HCT116 (cell line): ENCODE measurements at regions not wholly inside any gene's neighbourhood (a gene's known extent, or its start where the extent isn't known, plus 50 kb on each side); places are given as distances from the start of the nearest gene placed in this dataset.

ENCODE experiments used
- ATAC-seq: fragments of 200-7000 bp; cut with Tn5 transposase; 2 replicates; pipeline ENCODE4 v1.9.1; 2020; ENCODE audit warnings: mild to moderate bottlenecking, moderate library complexity
- BruUV-seq: library from RNA; stranded (reverse); fragments of 400-500 nt; replicated peaks from 2 replicates; lab custom pipeline; 2021; lab: Mats Ljungman, UMichigan
- CTCF ChIA-PET: fragments of 300-600 bp; sonication (Branson Sonifier 250); formaldehyde crosslinking; loops from one replicate; lab custom pipeline; 2021; ENCODE audit warnings: antibody characterized with exemption; lab: Charles Lee
- POLR2A ChIA-PET: fragments of 300-600, 350-600 bp; sonication (Branson Sonifier 250); formaldehyde crosslinking; loops from one replicate; lab custom pipeline; 2021; ENCODE audit warnings: antibody characterized with exemption; lab: Charles Lee
- RAD21 ChIA-PET, 2 experiments: fragments of 300-600 bp; sonication (Branson Sonifier 250); formaldehyde crosslinking; loops; one replicate each; lab custom pipeline; 2023; ENCODE audit warnings: low total read pairs in 2 of 2; ENCODE audit not compliant: uncharacterized antibody in 2 of 2, unreplicated experiment in 2 of 2, low non-redundant PET in 1 of 2; lab: Charles Lee
- DNase-seq: peaks from one replicate; pipeline ENCODE4 v3.0.0-alpha.2; 2010; ENCODE audit warnings: low read depth, low spot score
- H2AFZ ChIP-seq: fragments of 200-600 bp; shearing (Covaris generic), sonication (generic); 2 replicates; pipeline ENCODE4 v1.6.1; 2017; ENCODE audit warnings: low read depth, mixed run types, mixed read lengths, antibody characterized with exemption, low read length; ENCODE audit not compliant: poor library complexity, severe bottlenecking
- H3K27ac ChIP-seq: 2 replicates; pipeline ENCODE4 v1.5.1; 2012; ENCODE audit warnings: low read depth, low read length
- H3K27me3 ChIP-seq: fragments of 200-600 bp; sonication (generic); 2 replicates; pipeline ENCODE4 v1.6.1; 2016; ENCODE audit warnings: mixed run types, low read length, mixed read lengths; ENCODE audit not compliant: insufficient read depth
- H3K36me3 ChIP-seq, 2 experiments: fragments of 200-500 bp in 1 of 2; fragments of 200-600 bp in 1 of 2; sonication (Bioruptor generic) in 1 of 2; sonication (generic) in 1 of 2; 2 replicates each; pipeline versions ENCODE4 v1.5.1 to v1.6.1; 2014 to 2016; ENCODE audit warnings: low read length in 2 of 2, inconsistent platforms in 1 of 2, mixed read lengths in 1 of 2, mixed run types in 1 of 2; ENCODE audit not compliant: insufficient read depth in 2 of 2, control insufficient read depth in 1 of 2
- H3K4me1 ChIP-seq, 2 experiments: fragments of 200-600 bp in 1 of 2; sonication (generic) in 1 of 2; 2 replicates each; pipeline versions ENCODE4 v1.5.1 to v1.6.1; 2012 to 2017; ENCODE audit warnings: low read length in 2 of 2, inconsistent platforms in 1 of 2, mild to moderate bottlenecking in 1 of 2, mixed read lengths in 1 of 2, mixed run types in 1 of 2, moderate library complexity in 1 of 2; ENCODE audit not compliant: insufficient read depth in 2 of 2, control insufficient read depth in 1 of 2
- H3K4me2 ChIP-seq: fragments of 200-600 bp; sonication (generic); 2 replicates; pipeline ENCODE4 v1.6.1; 2017; ENCODE audit warnings: mixed run types, low read length, mixed read lengths
- H3K4me3 ChIP-seq, 2 experiments: fragments of 200-600 bp in 1 of 2; sonication (generic) in 1 of 2; replicated peaks in 1 of 2; 2 replicates each; pipeline ENCODE4 v1.5.1; 2011 to 2016; ENCODE audit warnings: low read length in 2 of 2, control low read depth in 1 of 2, low read depth in 1 of 2, mild to moderate bottlenecking in 1 of 2, mixed read lengths in 1 of 2, mixed run types in 1 of 2
- H3K79me2 ChIP-seq: fragments of 200-600 bp; sonication (generic); 2 replicates; pipeline ENCODE4 v1.6.1; 2017; ENCODE audit warnings: mild to moderate bottlenecking, mixed run types, low read length, moderate library complexity, mixed read lengths; ENCODE audit not compliant: insufficient read depth
- H3K9ac ChIP-seq: fragments of 200-600 bp; sonication (generic); 2 replicates; pipeline ENCODE4 v1.6.1; 2016; ENCODE audit warnings: low read length, mixed read lengths
- H3K9me2 ChIP-seq: fragments of 200-600 bp; sonication (generic), shearing (Covaris generic); 2 replicates; pipeline ENCODE4 v1.6.1; 2017; ENCODE audit warnings: mixed run types, mild to moderate bottlenecking, moderate library complexity; ENCODE audit not compliant: insufficient read depth
- H3K9me3 ChIP-seq, 2 experiments: fragments of 200-500 bp in 1 of 2; fragments of 200-600 bp in 1 of 2; sonication (Bioruptor generic) in 1 of 2; sonication (generic) in 1 of 2; 2 replicates each; pipeline ENCODE4 v1.6.1; 2014 to 2017; ENCODE audit warnings: low read length in 2 of 2, mixed read lengths in 2 of 2, inconsistent platforms in 1 of 2, low read depth in 1 of 2, mild to moderate bottlenecking in 1 of 2, mixed run types in 1 of 2, moderate library complexity in 1 of 2; ENCODE audit not compliant: control insufficient read depth in 1 of 2, insufficient read depth in 1 of 2
- H4K20me1 ChIP-seq: fragments of 200-600 bp; sonication (generic), shearing (Covaris generic); 2 replicates; pipeline ENCODE4 v1.6.1; 2017; ENCODE audit warnings: mixed run types, mild to moderate bottlenecking, moderate library complexity; ENCODE audit not compliant: insufficient read depth
- ATF3 ChIP-seq: IDR thresholded peaks from 2 replicates; pipeline ENCODE4 v1.6.1; 2012
- CBX3 ChIP-seq: IDR thresholded peaks from 2 replicates; pipeline ENCODE4 v1.6.1; 2012; ENCODE audit warnings: low read depth
- CEBPB ChIP-seq: IDR thresholded peaks from 2 replicates; pipeline ENCODE4 v1.6.1; 2012; ENCODE audit warnings: low read depth
- CTCF ChIP-seq, 3 experiments: fragments of 200-600 bp in 1 of 3; sonication (generic) in 1 of 3; IDR thresholded peaks in 2 of 3; conservative IDR thresholded peaks in 1 of 3; 2 replicates each; pipeline ENCODE4 v1.5.1; 2012 to 2017; ENCODE audit warnings: low read depth in 2 of 3, low read length in 2 of 3, antibody characterized with exemption in 1 of 3, borderline replicate concordance in 1 of 3, control low read depth in 1 of 3, mild to moderate bottlenecking in 1 of 3, mixed read lengths in 1 of 3, mixed run types in 1 of 3, moderate library complexity in 1 of 3; ENCODE audit not compliant: insufficient read depth in 1 of 3
- EGR1 ChIP-seq: IDR thresholded peaks from 2 replicates; pipeline ENCODE4 v1.6.1; 2012; ENCODE audit warnings: low read depth
- EZH2phosphoT487 ChIP-seq: fragments of 200-600 bp; IDR thresholded peaks from 2 replicates; pipeline ENCODE4 v1.6.1; 2018; ENCODE audit warnings: antibody characterized with exemption, borderline replicate concordance
- FOSL1 ChIP-seq: IDR thresholded peaks from 2 replicates; pipeline ENCODE4 v1.6.1; 2012; ENCODE audit warnings: low read depth
- JUND ChIP-seq: IDR thresholded peaks from 2 replicates; pipeline ENCODE4 v1.6.1; 2012
- MAX ChIP-seq: IDR thresholded peaks from 2 replicates; pipeline ENCODE4 v1.6.1; 2012
- POLR2A ChIP-seq: IDR thresholded peaks from 2 replicates; pipeline ENCODE4 v1.7.0; 2011; ENCODE audit warnings: borderline replicate concordance; ENCODE audit not compliant: insufficient read depth, insufficient read length; ENCODE audit errors: extremely low read depth
- RAD21 ChIP-seq: IDR thresholded peaks from 2 replicates; pipeline ENCODE4 v1.6.1; 2012; ENCODE audit warnings: low read depth, mild to moderate bottlenecking
- SIN3A ChIP-seq: IDR thresholded peaks from 2 replicates; pipeline ENCODE4 v1.6.1; 2012; ENCODE audit warnings: low read depth
- SP1 ChIP-seq: IDR thresholded peaks from 2 replicates; pipeline ENCODE4 v1.6.1; 2012; ENCODE audit warnings: low read depth
- SRF ChIP-seq: IDR thresholded peaks from 2 replicates; pipeline ENCODE4 v1.6.1; 2012; ENCODE audit warnings: low read depth
- TCF7L2 ChIP-seq: IDR thresholded peaks from 2 replicates; pipeline ENCODE4 v1.7.0; 2011; ENCODE audit warnings: borderline replicate concordance, inconsistent platforms; ENCODE audit not compliant: insufficient read depth, insufficient read length; ENCODE audit errors: extremely low read depth
- YY1 ChIP-seq: IDR thresholded peaks from 2 replicates; pipeline ENCODE4 v1.6.1; 2011; ENCODE audit warnings: low read length, low read depth, moderate library complexity, mild to moderate bottlenecking; ENCODE audit not compliant: insufficient replicate concordance; ENCODE audit errors: extremely low read depth
- ZBTB33 ChIP-seq: IDR thresholded peaks from 2 replicates; pipeline ENCODE4 v1.6.1; 2011; ENCODE audit warnings: mild to moderate bottlenecking, low read length, moderate library complexity; ENCODE audit not compliant: insufficient replicate concordance; ENCODE audit errors: extremely low read depth
- intact Hi-C: fragments of 100-400 bp; cut with micrococcal nuclease; formaldehyde crosslinking; loops from 2 replicates; pipeline ENCODE4 v1.10.0; 2022

GRCh38 chr1:83697220-83697619 lies 301.7 kb downstream of the TTLL7 start:
- no peaks in the 10 kb centered on the region for H4K20me1 ChIP-seq
- CTCF ChIA-PET, result no interaction called here
- H3K4me3 ChIP-seq, result no peak overlapping the region
- H3K4me2 ChIP-seq, result no peak overlapping the region
- no peak overlapping the region for H3K9ac ChIP-seq
- TF ChIP-seq EZH2phosphoT487 (no peak), JUND (no peak), SIN3A (no peak), ATF3 (no peak), CBX3 (no peak), TCF7L2 (no peak), CTCF (IDR thresholded peaks at IDR 0.05 in 2 of 3, conservative IDR thresholded peaks at IDR 0.05 in 1 of 3; ENCODE audit: borderline replicate concordance in 1 of 3, insufficient read depth in 1 of 3, low read depth in 2 of 3, low read length in 2 of 3) (no peak), YY1 (no peak), CEBPB (no peak), SRF (no peak), SP1 (no peak), FOSL1 (no peak), RAD21 (no peak), POLR2A (no peak), MAX (no peak), EGR1 (no peak), ZBTB33 (no peak)
- TF ChIP-seq, all 23 proteins: peak for 0
- Histone ChIP-seq H3K4me1 (no peaks in the 10 kb centered on the region), H3K27ac (no peak overlapping the region), H2AFZ (no peak overlapping the region), H3K36me3 (no peaks in the 10 kb centered on the region), H3K9me2 (no peaks in the 10 kb centered on the region), H3K9me3 (no peaks in the 10 kb centered on the region), H3K27me3 (peaks cover 11% of the 10 kb centered on the region), H3K79me2 (no peaks in the 10 kb centered on the region)
- POLR2A ChIA-PET, result no interaction called here
- DNase-seq, result no peak
- BruUV-seq, result no TSS peak
- intact Hi-C loops, result no loop called here
- no peak for ATAC-seq
- RAD21 ChIA-PET, result no interaction called here
